Loucy (cell line): ENCODE measurements at regions not wholly inside any gene's neighbourhood (a gene's known extent, or its start where the extent isn't known, plus 50 kb on each side); places are given as distances from the start of the nearest gene placed in this dataset.

ENCODE experiments used
- H2AFZ ChIP-seq: fragments of 200-600 bp; sonication (generic); 2 replicates; pipeline ENCODE4 v1.6.0; 2016; ENCODE audit warnings: antibody characterized with exemption, mild to moderate bottlenecking, low read length, moderate library complexity
- H3F3A ChIP-seq: fragments of 200-600 bp; 2 replicates; pipeline ENCODE4 v1.6.0; 2016; ENCODE audit warnings: antibody characterized with exemption, low read depth, mild to moderate bottlenecking
- H3K27me3 ChIP-seq: fragments of 200-600 bp; sonication (generic); 2 replicates; pipeline ENCODE4 v1.6.1; 2014; ENCODE audit warnings: low read length, mild to moderate bottlenecking; ENCODE audit not compliant: insufficient read depth, poor library complexity, severe bottlenecking
- H3K36me3 ChIP-seq: fragments of 200-600 bp; sonication (generic); 2 replicates; pipeline ENCODE4 v1.6.1; 2016; ENCODE audit warnings: low read length; ENCODE audit not compliant: insufficient read depth
- H3K4me1 ChIP-seq: fragments of 200-600 bp; sonication (generic); 2 replicates; pipeline ENCODE4 v1.5.1; 2014; ENCODE audit warnings: low read length, mild to moderate bottlenecking; ENCODE audit not compliant: insufficient read depth, poor library complexity, severe bottlenecking
- H3K4me2 ChIP-seq: fragments of 200-600 bp; sonication (generic); 2 replicates; pipeline ENCODE4 v1.6.0; 2014; ENCODE audit warnings: antibody characterized with exemption, low read length, low read depth, mild to moderate bottlenecking; ENCODE audit not compliant: poor library complexity, severe bottlenecking
- H3K4me3 ChIP-seq: fragments of 200-600 bp; sonication (generic); 2 replicates; pipeline ENCODE4 v1.5.1; 2014; ENCODE audit warnings: low read length, mild to moderate bottlenecking, mixed read lengths; ENCODE audit not compliant: poor library complexity, severe bottlenecking
- H3K79me2 ChIP-seq: fragments of 200-600 bp; sonication (generic); 2 replicates; pipeline ENCODE4 v1.6.1; 2014; ENCODE audit warnings: low read length; ENCODE audit not compliant: insufficient read depth
- H3K9ac ChIP-seq: fragments of 200-600 bp; sonication (generic); 2 replicates; pipeline ENCODE4 v1.6.0; 2014; ENCODE audit warnings: mild to moderate bottlenecking, low read depth, low read length, moderate library complexity; ENCODE audit not compliant: poor library complexity, severe bottlenecking
- H3K9me2 ChIP-seq: fragments of 200-600 bp; sonication (generic); replicated peaks from 2 replicates; pipeline ENCODE4 v1.6.1; 2016; ENCODE audit warnings: low read depth, low read length, mixed read lengths
- H3K9me3 ChIP-seq: fragments of 200-600 bp; sonication (generic); 2 replicates; pipeline ENCODE4 v1.6.1; 2014; ENCODE audit warnings: mild to moderate bottlenecking, antibody characterized with exemption, low read length, low read depth; ENCODE audit not compliant: insufficient read depth
- H4K20me1 ChIP-seq: fragments of 200-600 bp; sonication (generic); 2 replicates; pipeline ENCODE4 v1.6.0; 2014; ENCODE audit warnings: antibody characterized with exemption, low read length, mild to moderate bottlenecking; ENCODE audit not compliant: insufficient read depth, poor library complexity, severe bottlenecking
- CTCF ChIP-seq: fragments of 200-600 bp; sonication (generic); conservative IDR thresholded peaks from 2 replicates; pipeline ENCODE4 v1.5.1; 2014; ENCODE audit warnings: mild to moderate bottlenecking, antibody characterized with exemption, low read length
- EZH2phosphoT487 ChIP-seq: fragments of 200-600 bp; IDR thresholded peaks from 2 replicates; pipeline ENCODE4 v1.6.1; 2018; ENCODE audit warnings: antibody characterized with exemption, mild to moderate bottlenecking, moderate library complexity, borderline replicate concordance

DNA sequence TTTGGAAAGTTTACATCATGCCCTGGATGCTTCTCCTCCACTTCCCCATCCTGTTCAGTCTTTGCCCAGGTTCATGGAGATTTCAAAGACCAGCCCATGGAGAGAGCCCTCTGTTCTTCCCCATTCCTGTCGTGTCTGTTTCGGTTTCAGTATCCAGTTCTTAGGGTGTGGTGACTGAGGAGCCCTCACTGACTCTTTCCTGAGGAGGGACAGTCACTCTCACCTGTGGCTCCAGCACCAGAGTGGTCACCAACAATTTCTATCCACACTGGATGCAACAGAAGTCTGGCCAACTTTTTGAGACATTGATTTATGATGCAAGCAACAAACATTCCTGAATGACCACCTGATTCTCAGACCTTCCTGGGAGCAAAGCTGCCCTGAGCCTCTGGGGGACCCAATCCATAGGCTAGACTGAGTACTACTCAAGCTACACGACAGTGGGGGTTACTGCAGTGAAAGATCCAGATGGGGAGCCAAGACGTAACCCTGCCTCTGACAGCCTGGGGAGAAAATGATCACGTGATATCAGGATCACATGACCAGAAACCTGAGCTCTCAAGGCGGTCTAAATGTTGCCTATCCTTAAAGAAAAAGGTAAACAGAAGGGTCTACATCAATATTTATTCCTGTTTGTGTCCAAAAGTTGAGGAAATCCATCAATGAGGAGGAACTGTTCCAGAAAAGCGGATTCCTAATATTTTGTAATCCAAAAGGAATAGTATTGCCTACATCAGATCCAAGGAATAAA lies 76.2 kb upstream of the VPREB1 start:
- peak overlapping the region; percentile 58 for H3K9ac ChIP-seq
- H3K9me2 ChIP-seq: no peaks in the 10 kb centered on the region
- H3K4me1 ChIP-seq: peaks cover 36% of the 10 kb centered on the region
- H3K9me3 ChIP-seq: no peaks in the 10 kb centered on the region
- peaks cover 11% of the 10 kb centered on the region; the same call in 1 of the 2 replicates for H3F3A ChIP-seq
- no peaks in the 10 kb centered on the region for H3K79me2 ChIP-seq
- H2AFZ ChIP-seq: peak overlapping the region; percentile 60
- TF ChIP-seq EZH2phosphoT487 (no peak), CTCF (no peak)
- H3K27me3 ChIP-seq: no peaks in the 10 kb centered on the region
- peaks cover 3% of the 10 kb centered on the region; the same call in 1 of the 2 replicates for H3K36me3 ChIP-seq
- peak overlapping the region; percentile 82 for H3K4me2 ChIP-seq
- H4K20me1 ChIP-seq: no peaks in the 10 kb centered on the region
- peak overlapping the region; percentile 72 for H3K4me3 ChIP-seq

DNA sequence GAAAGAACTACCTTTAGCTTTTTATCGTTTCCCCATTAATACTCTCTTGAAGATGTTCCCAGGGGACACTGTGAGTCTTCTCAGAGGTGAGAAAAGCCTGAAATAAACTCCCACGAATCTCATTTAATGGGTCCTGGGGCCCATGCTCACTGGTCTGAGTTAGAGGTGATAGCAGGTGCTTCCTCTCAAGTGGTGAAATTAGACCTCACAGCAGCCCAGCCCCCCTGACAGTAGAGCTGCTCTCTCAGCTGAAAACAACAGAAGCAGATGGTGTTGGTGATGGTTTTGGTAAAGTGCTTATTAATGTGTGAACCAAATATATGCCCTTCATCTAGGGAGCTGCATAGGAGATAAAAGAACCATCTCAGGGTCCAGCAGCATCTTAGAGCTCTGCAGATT lies 76.8 kb upstream of the VPREB1 start:
- Histone ChIP-seq H3K27me3 (no peaks in the 10 kb centered on the region), H3K4me1 (peaks cover 36% of the 10 kb centered on the region), H3K9me2 (no peaks in the 10 kb centered on the region), H2AFZ (peak overlapping the region; percentile 60; the same call in 1 of the 2 replicates), H4K20me1 (no peaks in the 10 kb centered on the region), H3K36me3 (peaks cover 8% of the 10 kb centered on the region; the same call in 1 of the 2 replicates), H3K9ac (peak overlapping the region; percentile 58), H3K4me2 (peak overlapping the region; percentile 82), H3K79me2 (no peaks in the 10 kb centered on the region), H3F3A (peaks cover 11% of the 10 kb centered on the region; the same call in 1 of the 2 replicates), H3K4me3 (peak overlapping the region; percentile 72), H3K9me3 (no peaks in the 10 kb centered on the region)
- TF ChIP-seq EZH2phosphoT487: no peak

DNA sequence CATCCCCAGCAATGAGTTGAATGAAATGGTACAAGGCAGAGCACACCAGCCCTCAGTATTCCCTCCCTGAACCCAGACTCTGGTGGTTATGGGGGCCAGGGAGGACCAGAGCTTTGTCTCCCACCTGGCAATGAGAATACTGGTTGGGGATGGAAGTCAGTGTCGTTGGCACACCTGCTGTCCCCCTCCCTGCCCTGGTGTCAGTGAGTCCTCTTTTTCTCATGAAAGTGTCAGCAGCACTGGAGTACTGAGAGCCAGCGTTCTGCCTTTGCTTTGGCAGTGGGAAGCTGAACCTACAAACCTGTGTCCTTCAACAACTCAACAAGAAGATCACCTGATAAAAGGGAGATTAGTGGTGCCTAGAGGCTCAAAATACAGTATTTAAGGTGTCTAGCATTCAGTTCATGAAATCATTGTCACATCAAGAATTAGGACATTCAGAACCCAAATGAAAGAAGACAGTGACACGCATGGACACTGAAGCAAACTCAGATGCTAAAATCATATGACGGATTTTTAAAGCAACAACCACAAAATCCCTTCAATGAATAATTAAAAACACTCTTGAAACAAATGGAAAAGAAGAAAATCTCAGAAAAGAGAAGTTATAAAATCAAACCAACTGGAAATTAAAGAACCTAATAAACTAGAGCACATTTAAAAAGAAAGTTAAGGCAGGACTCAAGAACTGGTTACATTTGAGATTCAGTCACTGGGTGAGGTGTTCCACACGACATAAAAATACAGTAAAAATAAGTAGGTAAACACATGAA lies 77.5 kb upstream of the VPREB1 start:
- H3K9me2 ChIP-seq: no peaks in the 10 kb centered on the region
- H3K79me2 ChIP-seq: no peaks in the 10 kb centered on the region
- H3K4me3 ChIP-seq: peak overlapping the region; percentile 72
- no peaks in the 10 kb centered on the region for H3K9me3 ChIP-seq
- no peak overlapping the region for H2AFZ ChIP-seq
- H3K4me2 ChIP-seq: peak overlapping the region; percentile 82
- peaks cover 13% of the 10 kb centered on the region; the same call in 1 of the 2 replicates for H3K36me3 ChIP-seq
- no peaks in the 10 kb centered on the region for H4K20me1 ChIP-seq
- TF ChIP-seq CTCF (no peak), EZH2phosphoT487 (no peak)
- H3K9ac ChIP-seq: peak overlapping the region; percentile 46
- H3K4me1 ChIP-seq: peaks cover 36% of the 10 kb centered on the region
- H3F3A ChIP-seq: peaks cover 11% of the 10 kb centered on the region; the same call in 1 of the 2 replicates
- no peaks in the 10 kb centered on the region for H3K27me3 ChIP-seq
